ENCODE measurements at regions not wholly inside any gene's neighbourhood (a gene's known extent, or its start where the extent isn't known, plus 50 kb on each side); places are given as distances from the start of the nearest gene placed in this dataset.
"Not testable (repeated sequence)": the region's sequence is repeated elsewhere in the genome, so short reads cannot be mapped to it uniquely, and the experiment has no call there.

- H3K4me3 ChIP-seq (ENCODE audit: control insufficient read depth in 2 of 3, extremely low read depth in 1 of 3, insufficient read depth in 2 of 3, low read depth in 1 of 3, low read length in 3 of 3): no peak overlapping the region
- H3K9ac ChIP-seq (ENCODE audit: control insufficient read depth, extremely low read depth, insufficient read depth, low read length): no peak overlapping the region
- H3K36me3 ChIP-seq (ENCODE audit: control insufficient read depth in 2 of 2, extremely low read depth in 1 of 2, insufficient read depth in 2 of 2, low read length in 2 of 2): no peaks in the 10 kb centered on the region
- no peak overlapping the region for H3K27ac ChIP-seq (ENCODE audit: control insufficient read depth, insufficient read depth, low read length)
- TF ChIP-seq CTCF (optimal IDR thresholded peaks at IDR 0.05 in 1 of 3, IDR thresholded peaks at IDR 0.05 in 1 of 3, conservative IDR thresholded peaks at IDR 0.05 in 1 of 3; ENCODE audit: extremely low read depth in 1 of 3, insufficient read depth in 2 of 3, low read length in 3 of 3) (no peak), EZH2 (IDR thresholded peaks at IDR 0.05; ENCODE audit: low read length) (no peak)
- H3K9me3 ChIP-seq (ENCODE audit: control insufficient read depth, low read depth, low read length): peaks cover 2% of the 10 kb centered on the region
- H3K27me3 ChIP-seq (ENCODE audit: control insufficient read depth, extremely low read depth, insufficient read depth, low read length): no peaks in the 10 kb centered on the region
- DNase-seq (ENCODE audit: low read depth, low spot score) (no peak), FAIRE-seq (no peak)
- dilution Hi-C loops (cut with MboI; ENCODE audit: extremely low pct_ligation_motif_present, low sequenced_read_pairs): no loop called here
- H4K20me1 ChIP-seq (ENCODE audit: control insufficient read depth, extremely low read depth, insufficient read depth, low read length): no peaks in the 10 kb centered on the region
- H2AFZ ChIP-seq (ENCODE audit: control insufficient read depth, low read length): no peak overlapping the region
- no peaks in the 10 kb centered on the region for H3K9me1 ChIP-seq (ENCODE audit: control insufficient read depth, extremely low read depth, insufficient read depth, low read length)
- H3K4me1 ChIP-seq (ENCODE audit: control insufficient read depth, extremely low read depth, insufficient read depth, low read length): no peaks in the 10 kb centered on the region
- H3K79me2 ChIP-seq (ENCODE audit: control insufficient read depth, insufficient read depth, low read length): no peaks in the 10 kb centered on the region
- no peak overlapping the region for H3K4me2 ChIP-seq (ENCODE audit: control insufficient read depth, extremely low read depth, insufficient read depth, low read depth, low read length)
Observed at GRCh38 chrX:144738246-144738645, 509.1 kb upstream of the SPANXN1 start.

GRCh38 chrX:144768540-144768939, 478.8 kb upstream of the SPANXN1 start:
- no peak for FAIRE-seq
- no peaks in the 10 kb centered on the region for H3K9me1 ChIP-seq (ENCODE audit: control insufficient read depth, extremely low read depth, insufficient read depth, low read length)
- no peaks in the 10 kb centered on the region for H3K4me1 ChIP-seq (ENCODE audit: control insufficient read depth, extremely low read depth, insufficient read depth, low read length)
- H3K9me3 ChIP-seq (ENCODE audit: control insufficient read depth, low read depth, low read length): no peaks in the 10 kb centered on the region
- no peak overlapping the region for H3K4me2 ChIP-seq (ENCODE audit: control insufficient read depth, extremely low read depth, insufficient read depth, low read depth, low read length)
- H3K27ac ChIP-seq (ENCODE audit: control insufficient read depth, insufficient read depth, low read length): no peak overlapping the region
- H3K36me3 ChIP-seq (ENCODE audit: control insufficient read depth in 2 of 2, extremely low read depth in 1 of 2, insufficient read depth in 2 of 2, low read length in 2 of 2): no peaks in the 10 kb centered on the region
- H3K4me3 ChIP-seq (ENCODE audit: control insufficient read depth in 2 of 3, extremely low read depth in 1 of 3, insufficient read depth in 2 of 3, low read depth in 1 of 3, low read length in 3 of 3): no peak overlapping the region
- no peaks in the 10 kb centered on the region for H3K79me2 ChIP-seq (ENCODE audit: control insufficient read depth, insufficient read depth, low read length)
- H2AFZ ChIP-seq (ENCODE audit: control insufficient read depth, low read length): no peak overlapping the region
- no peak overlapping the region for H3K9ac ChIP-seq (ENCODE audit: control insufficient read depth, extremely low read depth, insufficient read depth, low read length)
- DNase-seq (ENCODE audit: low read depth, low spot score): no peak
- H4K20me1 ChIP-seq (ENCODE audit: control insufficient read depth, extremely low read depth, insufficient read depth, low read length): no peaks in the 10 kb centered on the region
- H3K27me3 ChIP-seq (ENCODE audit: control insufficient read depth, extremely low read depth, insufficient read depth, low read length): no peaks in the 10 kb centered on the region
- dilution Hi-C loops (cut with MboI; ENCODE audit: extremely low pct_ligation_motif_present, low sequenced_read_pairs): no loop called here
- no peak for TF ChIP-seq EZH2 (IDR thresholded peaks at IDR 0.05; ENCODE audit: low read length)
- no peak for TF ChIP-seq CTCF (optimal IDR thresholded peaks at IDR 0.05 in 1 of 3, IDR thresholded peaks at IDR 0.05 in 1 of 3, conservative IDR thresholded peaks at IDR 0.05 in 1 of 3; ENCODE audit: extremely low read depth in 1 of 3, insufficient read depth in 2 of 3, low read length in 3 of 3)

GRCh38 chrX:144783528-144783927, 463.8 kb upstream of the SPANXN1 start:
- H3K36me3 ChIP-seq (ENCODE audit: control insufficient read depth in 2 of 2, extremely low read depth in 1 of 2, insufficient read depth in 2 of 2, low read length in 2 of 2); H3K27ac ChIP-seq (ENCODE audit: control insufficient read depth, insufficient read depth, low read length); H3K9me3 ChIP-seq (ENCODE audit: control insufficient read depth, low read depth, low read length); H3K4me2 ChIP-seq (ENCODE audit: control insufficient read depth, extremely low read depth, insufficient read depth, low read depth, low read length); H3K79me2 ChIP-seq (ENCODE audit: control insufficient read depth, insufficient read depth, low read length); H3K9me1 ChIP-seq (ENCODE audit: control insufficient read depth, extremely low read depth, insufficient read depth, low read length); H2AFZ ChIP-seq (ENCODE audit: control insufficient read depth, low read length); FAIRE-seq; H3K9ac ChIP-seq (ENCODE audit: control insufficient read depth, extremely low read depth, insufficient read depth, low read length); H3K4me1 ChIP-seq (ENCODE audit: control insufficient read depth, extremely low read depth, insufficient read depth, low read length); H3K27me3 ChIP-seq (ENCODE audit: control insufficient read depth, extremely low read depth, insufficient read depth, low read length); H4K20me1 ChIP-seq (ENCODE audit: control insufficient read depth, extremely low read depth, insufficient read depth, low read length); H3K4me3 ChIP-seq (ENCODE audit: control insufficient read depth in 2 of 3, extremely low read depth in 1 of 3, insufficient read depth in 2 of 3, low read depth in 1 of 3, low read length in 3 of 3); DNase-seq (ENCODE audit: low read depth, low spot score); dilution Hi-C loops (cut with MboI; ENCODE audit: extremely low pct_ligation_motif_present, low sequenced_read_pairs): not testable (repeated sequence)
